Smooth muscle cell (in vitro differentiated cells): ENCODE measurements at regions not wholly inside any gene's neighbourhood (a gene's known extent, or its start where the extent isn't known, plus 50 kb on each side); places are given as distances from the start of the nearest gene placed in this dataset.

Experiments used
- DNase-seq: peaks from one replicate; lab custom pipeline; 2025; ENCODE audit not compliant: unreplicated experiment; lab: John Stamatoyannopoulos, UW
- H2AFZ ChIP-seq: fragments of 200-600 bp; sonication (generic); 2 replicates; pipeline ENCODE4 v1.6.0; 2016; ENCODE audit warnings: antibody characterized with exemption, low read depth, mild to moderate bottlenecking
- H3F3A ChIP-seq: fragments of 200-600 bp; sonication (generic); 2 replicates; pipeline ENCODE4 v1.6.0; 2017; ENCODE audit warnings: antibody characterized with exemption, low read depth
- H3K27ac ChIP-seq: fragments of 200-600 bp; sonication (generic); 2 replicates; pipeline ENCODE4 v1.5.1; 2016; ENCODE audit warnings: low read depth, mild to moderate bottlenecking
- H3K27me3 ChIP-seq: fragments of 200-600 bp; sonication (generic); 2 replicates; pipeline ENCODE4 v1.6.1; 2016; ENCODE audit warnings: low read depth, mild to moderate bottlenecking
- H3K36me3 ChIP-seq: fragments of 200-600 bp; sonication (generic); 2 replicates; pipeline ENCODE4 v1.5.1; 2016; ENCODE audit warnings: low read depth
- H3K4me1 ChIP-seq: fragments of 200-600 bp; sonication (generic); 2 replicates; pipeline ENCODE4 v1.5.1; 2016; ENCODE audit warnings: low read depth
- H3K4me2 ChIP-seq: fragments of 200-600 bp; sonication (generic); 2 replicates; pipeline ENCODE4 v1.6.0; 2016; ENCODE audit warnings: mild to moderate bottlenecking
- H3K4me3 ChIP-seq: fragments of 200-600 bp; sonication (generic); 2 replicates; pipeline ENCODE4 v1.5.1; 2016; ENCODE audit warnings: mild to moderate bottlenecking
- H3K79me2 ChIP-seq: fragments of 200-600 bp; sonication (generic); 2 replicates; pipeline ENCODE4 v1.6.0; 2016; ENCODE audit warnings: low read depth, mild to moderate bottlenecking
- H3K9ac ChIP-seq: fragments of 200-600 bp; sonication (generic); 2 replicates; pipeline ENCODE4 v1.6.0; 2016; ENCODE audit warnings: low read depth
- H3K9me3 ChIP-seq: fragments of 200-600 bp; sonication (generic); replicated peaks from 2 replicates; pipeline ENCODE4 v1.5.1; 2016; ENCODE audit warnings: low read depth
- H4K20me1 ChIP-seq: fragments of 200-600 bp; sonication (generic); 2 replicates; pipeline ENCODE4 v1.6.0; 2016; ENCODE audit warnings: low read depth
- WGBS: methylation state at CpG from one replicate; pipeline ENCODE4 v1.1.7; 2016; ENCODE audit warnings: low lambda C conversion rate; 5-methylcytosine and 5-hydroxymethylcytosine counted together
- TF ChIP-seq, protein P1 (sequence below): fragments of 200-600 bp; sonication (generic); IDR thresholded peaks from 2 replicates; pipeline ENCODE4 v1.5.1; 2017; ENCODE audit warnings: borderline replicate concordance, mild to moderate bottlenecking, antibody characterized with exemption; ENCODE audit not compliant: insufficient read depth, poor library complexity, severe bottlenecking

DNA sequence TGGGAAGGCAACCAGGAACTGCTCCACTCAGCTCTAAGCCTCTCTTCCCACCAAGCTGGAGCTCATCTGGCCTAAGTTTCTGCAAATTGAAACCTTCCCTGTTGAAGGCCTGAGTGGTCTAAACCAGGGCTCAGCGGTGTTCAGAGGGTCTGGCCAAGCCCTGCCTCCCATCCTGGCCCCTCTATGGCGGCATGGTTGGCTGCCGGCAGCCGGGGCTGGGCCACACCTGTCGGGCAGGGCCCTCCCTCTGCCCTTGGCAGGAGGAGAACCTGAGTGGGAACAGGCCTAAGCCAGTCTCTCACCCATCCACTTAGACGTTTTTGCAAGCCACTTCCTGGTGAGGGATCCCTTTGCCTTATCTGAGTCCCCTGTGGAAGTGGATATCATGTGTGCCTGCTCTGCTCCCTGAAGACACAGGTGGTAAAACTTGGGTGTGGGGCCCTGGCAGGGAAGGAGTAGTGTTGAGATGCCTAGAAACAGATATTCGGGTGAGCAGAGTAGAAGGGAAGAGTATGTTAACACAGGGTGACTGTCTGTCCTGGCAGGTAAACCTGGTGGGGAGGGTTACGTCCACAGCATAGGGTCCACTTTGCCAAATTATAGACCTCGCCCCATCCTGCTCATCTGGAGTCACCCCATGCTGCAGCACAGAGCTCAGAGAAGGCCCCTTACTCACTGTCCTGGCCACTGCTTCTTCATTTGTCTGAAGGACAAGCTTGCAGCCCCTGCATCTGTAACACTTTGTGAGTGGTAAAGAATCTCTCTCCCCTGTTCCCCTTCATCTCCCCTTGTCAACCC lies 63.0 kb upstream of the SIX2 start:
- Histone ChIP-seq H3K36me3 (no peaks in the 10 kb centered on the region), H4K20me1 (no peaks in the 10 kb centered on the region), H3K9me3 (no peaks in the 10 kb centered on the region), H3K79me2 (no peaks in the 10 kb centered on the region), H3K27me3 (peaks cover 22% of the 10 kb centered on the region), H3K4me2 (no peak overlapping the region), H3K27ac (no peak overlapping the region), H3K4me3 (no peak overlapping the region), H2AFZ (no peak overlapping the region), H3K4me1 (peaks cover 7% of the 10 kb centered on the region), H3F3A (no peaks in the 10 kb centered on the region), H3K9ac (no peak overlapping the region)
- 88% methylated on average over 9 of the region's 9 CpGs for WGBS
- TF ChIP-seq, protein P1, sequence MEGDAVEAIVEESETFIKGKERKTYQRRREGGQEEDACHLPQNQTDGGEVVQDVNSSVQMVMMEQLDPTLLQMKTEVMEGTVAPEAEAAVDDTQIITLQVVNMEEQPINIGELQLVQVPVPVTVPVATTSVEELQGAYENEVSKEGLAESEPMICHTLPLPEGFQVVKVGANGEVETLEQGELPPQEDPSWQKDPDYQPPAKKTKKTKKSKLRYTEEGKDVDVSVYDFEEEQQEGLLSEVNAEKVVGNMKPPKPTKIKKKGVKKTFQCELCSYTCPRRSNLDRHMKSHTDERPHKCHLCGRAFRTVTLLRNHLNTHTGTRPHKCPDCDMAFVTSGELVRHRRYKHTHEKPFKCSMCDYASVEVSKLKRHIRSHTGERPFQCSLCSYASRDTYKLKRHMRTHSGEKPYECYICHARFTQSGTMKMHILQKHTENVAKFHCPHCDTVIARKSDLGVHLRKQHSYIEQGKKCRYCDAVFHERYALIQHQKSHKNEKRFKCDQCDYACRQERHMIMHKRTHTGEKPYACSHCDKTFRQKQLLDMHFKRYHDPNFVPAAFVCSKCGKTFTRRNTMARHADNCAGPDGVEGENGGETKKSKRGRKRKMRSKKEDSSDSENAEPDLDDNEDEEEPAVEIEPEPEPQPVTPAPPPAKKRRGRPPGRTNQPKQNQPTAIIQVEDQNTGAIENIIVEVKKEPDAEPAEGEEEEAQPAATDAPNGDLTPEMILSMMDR: no peak
- no peak for DNase-seq

DNA sequence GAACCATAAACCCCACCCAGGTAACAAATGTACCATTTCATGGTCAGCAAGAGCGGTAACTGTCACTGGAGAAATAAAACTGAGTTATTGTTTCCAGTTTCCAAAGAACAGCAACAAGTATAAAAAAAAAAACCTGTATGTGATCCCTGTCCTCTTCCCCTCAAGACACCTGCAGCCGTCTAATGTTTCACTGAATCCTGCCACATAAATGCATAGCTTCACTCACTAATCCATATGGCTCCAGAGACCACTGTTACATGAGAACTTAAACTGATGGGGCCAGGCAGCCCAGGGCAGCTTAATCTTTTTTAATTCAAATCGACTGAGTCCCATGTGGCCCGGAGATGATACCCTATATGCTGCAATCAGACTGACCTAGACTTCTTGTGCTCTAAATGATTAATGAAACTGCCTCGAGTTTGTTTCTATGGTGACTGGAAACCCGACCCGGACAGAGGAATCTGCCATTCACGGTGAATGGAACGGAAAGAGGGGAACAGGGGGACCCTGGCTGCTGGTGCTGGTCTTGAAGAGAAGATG lies 60.9 kb upstream of the SIX2 start:
- no peak overlapping the region for H3K4me3 ChIP-seq
- peaks cover 22% of the 10 kb centered on the region for H3K27me3 ChIP-seq
- no peaks in the 10 kb centered on the region for H3K79me2 ChIP-seq
- no peak for DNase-seq
- H4K20me1 ChIP-seq: no peaks in the 10 kb centered on the region
- 76% methylated on average over 9 of the region's 9 CpGs for WGBS
- H3K4me1 ChIP-seq: peaks cover 7% of the 10 kb centered on the region
- H3K36me3 ChIP-seq: no peaks in the 10 kb centered on the region
- H3K4me2 ChIP-seq: no peak overlapping the region
- no peaks in the 10 kb centered on the region for H3K9me3 ChIP-seq
- H3F3A ChIP-seq: no peaks in the 10 kb centered on the region
- H2AFZ ChIP-seq: no peak overlapping the region
- TF ChIP-seq, protein P1: no peak
- no peak overlapping the region for H3K9ac ChIP-seq
- H3K27ac ChIP-seq: no peak overlapping the region

DNA sequence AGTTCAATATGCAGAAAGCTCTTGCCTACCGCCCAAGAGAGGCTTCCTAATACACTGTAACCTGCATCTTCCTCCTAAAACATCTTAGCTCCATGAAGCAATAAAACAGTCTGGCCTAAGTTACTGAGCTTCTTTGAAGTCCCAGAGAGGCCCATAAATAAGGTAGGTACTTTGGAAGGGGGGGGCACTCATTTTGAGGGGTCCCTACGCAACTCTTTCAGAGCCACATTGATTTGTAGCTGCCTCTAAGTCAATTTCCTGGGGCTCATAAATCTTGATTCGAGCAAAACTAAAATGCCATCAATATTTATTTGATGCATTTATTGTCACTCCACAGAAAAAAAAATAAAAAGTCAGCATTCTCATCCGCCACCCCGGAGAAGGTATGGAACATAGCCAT lies 60.4 kb upstream of the SIX2 start:
- H3K27me3 ChIP-seq: peaks cover 22% of the 10 kb centered on the region
- H3K4me2 ChIP-seq: no peak overlapping the region

More for the DNA sequence above, 60.4 kb upstream of the SIX2 start:
- no peaks in the 10 kb centered on the region for H3K9me3 ChIP-seq
- peaks cover 7% of the 10 kb centered on the region for H3K4me1 ChIP-seq
- H3K27ac ChIP-seq: no peak overlapping the region
- H3K79me2 ChIP-seq: no peaks in the 10 kb centered on the region
- H3K36me3 ChIP-seq: no peaks in the 10 kb centered on the region
- 93% methylated on average over 5 of the region's 5 CpGs for WGBS
- H3K4me3 ChIP-seq: no peak overlapping the region
- no peak overlapping the region for H3K9ac ChIP-seq
- H2AFZ ChIP-seq: no peak overlapping the region
- no peak for DNase-seq
- no peaks in the 10 kb centered on the region for H3F3A ChIP-seq
- no peaks in the 10 kb centered on the region for H4K20me1 ChIP-seq
- TF ChIP-seq, protein P1: no peak
